HG03520 (cell line): ENCODE measurements at regions not wholly inside any gene's neighbourhood (a gene's known extent, or its start where the extent isn't known, plus 50 kb on each side); places are given as distances from the start of the nearest gene placed in this dataset.
"Not testable (repeated sequence)": the region's sequence is repeated elsewhere in the genome, so short reads cannot be mapped to it uniquely, and the experiment has no call there.

Experiments
- ATAC-seq: cut with Tn5 transposase; IDR thresholded peaks from one replicate; pipeline ENCODE4 v1.9.1; 2021; ENCODE audit warnings: mild to moderate bottlenecking, moderate library complexity; ENCODE audit not compliant: unreplicated experiment

GRCh38 chr4:26044524-26044923 is 130.5 kb downstream of the SMIM20 start:
- ATAC-seq, result no peak

GRCh38 chr4:26044983-26045382 is 131.0 kb downstream of the SMIM20 start:
- ATAC-seq, result no peak

GRCh38 chr4:26047795-26048194 is 133.8 kb downstream of the SMIM20 start:
- ATAC-seq, result no peak

- no peak for ATAC-seq
These were observed 134.4 kb downstream of the SMIM20 start for GRCh38 chr4:26048378-26048882.

GRCh38 chr4:26048950-26049349 is 134.9 kb downstream of the SMIM20 start:
- no peak for ATAC-seq

GRCh38 chr4:26049447-26049846 is 135.4 kb downstream of the SMIM20 start:
- ATAC-seq, result no peak

- no peak for ATAC-seq
These were observed 136.2 kb downstream of the SMIM20 start for GRCh38 chr4:26050212-26050643.

GRCh38 chr4:26050671-26051070 is 136.7 kb downstream of the SMIM20 start:
- no peak for ATAC-seq

- no peak for ATAC-seq
These were observed 137.2 kb downstream of the SMIM20 start for GRCh38 chr4:26051240-26051639.

- ATAC-seq, result no peak
These were observed 138.9 kb downstream of the SMIM20 start for GRCh38 chr4:26052663-26053541.

- ATAC-seq, result no peak
These were observed 139.7 kb downstream of the SMIM20 start for GRCh38 chr4:26053761-26054160.

GRCh38 chr4:26055855-26056254 is 141.8 kb downstream of the SMIM20 start:
- ATAC-seq, result no peak

GRCh38 chr4:26056406-26056805 is 142.4 kb downstream of the SMIM20 start:
- no peak for ATAC-seq

- ATAC-seq, result not testable (repeated sequence)
These were observed 143.8 kb downstream of the SMIM20 start for GRCh38 chr4:26057839-26058238.

- peak; percentile 75 for ATAC-seq
These were observed 144.5 kb downstream of the SMIM20 start for GRCh38 chr4:26058537-26058936.

- ATAC-seq, result no peak
These were observed 145.6 kb downstream of the SMIM20 start for GRCh38 chr4:26059391-26060154.

GRCh38 chr4:26060286-26060685 is 146.3 kb downstream of the SMIM20 start:
- no peak for ATAC-seq

- ATAC-seq, result peak; percentile 60
These were observed 147.4 kb downstream of the SMIM20 start for GRCh38 chr4:26061248-26061986.

GRCh38 chr4:26062215-26062614 is 148.2 kb downstream of the SMIM20 start:
- ATAC-seq, result no peak

- ATAC-seq, result not testable (repeated sequence)
These were observed 150.0 kb downstream of the SMIM20 start for GRCh38 chr4:26064009-26064408.

- ATAC-seq, result no peak
These were observed 151.8 kb downstream of the SMIM20 start for GRCh38 chr4:26065833-26066232.
